K562 (cell line): ENCODE measurements at regions not wholly inside any gene's neighbourhood (a gene's known extent, or its start where the extent isn't known, plus 50 kb on each side); places are given as distances from the start of the nearest gene placed in this dataset.

Experiments used
- BACH1 ChIP-seq: fragments of 200-800 bp; sonication (Bioruptor generic); IDR thresholded peaks from 2 replicates; pipeline ENCODE4 v1.6.1; 2016; ENCODE audit warnings: missing genetic modification characterization, missing compliant biosample characterization
- BMI1 ChIP-seq: fragments of 150-350 bp; IDR thresholded peaks from 2 replicates; pipeline ENCODE4 v1.6.1; 2014; ENCODE audit warnings: low read length
- BRF1 ChIP-seq: IDR thresholded peaks from 3 replicates; pipeline ENCODE4 v1.6.1; 2011; ENCODE audit warnings: borderline replicate concordance, mild to moderate bottlenecking; ENCODE audit not compliant: insufficient read length; ENCODE audit errors: extremely low read depth
- NCOA1 ChIP-seq: fragments of 450-650 bp; IDR thresholded peaks from 2 replicates; pipeline ENCODE4 v1.6.1; 2016; ENCODE audit warnings: low read depth
- NFRKB ChIP-seq: fragments of 450-650 bp; IDR thresholded peaks from 2 replicates; pipeline ENCODE4 v1.6.1; 2016; ENCODE audit warnings: low read depth
- RB1 ChIP-seq: fragments of 450-650 bp; IDR thresholded peaks from 2 replicates; pipeline ENCODE4 v1.6.1; 2017; ENCODE audit warnings: low read depth, mild to moderate bottlenecking
- ZNF24 ChIP-seq: fragments of 450-650 bp; IDR thresholded peaks from 2 replicates; pipeline ENCODE4 v1.6.1; 2016
- ZNF436 ChIP-seq: fragments of 250-450, 450-650 bp; sonication (Bioruptor Pico); formaldehyde crosslinking; IDR thresholded peaks from 2 replicates; pipeline ENCODE4 v1.7.0; 2020; ENCODE audit warnings: mild to moderate bottlenecking
- TF ChIP-seq, protein P1 (sequence below): fragments of 450-650 bp; IDR thresholded peaks from 2 replicates; pipeline ENCODE4 v1.7.0; 2016; ENCODE audit warnings: borderline replicate concordance
- TF ChIP-seq, protein P2 (sequence below): fragments of 450-650 bp; IDR thresholded peaks from 2 replicates; pipeline ENCODE4 v1.6.1; 2016; ENCODE audit warnings: mild to moderate bottlenecking, moderate library complexity
- TF ChIP-seq, protein P3 (sequence below): fragments of 450-650 bp; IDR thresholded peaks from 2 replicates; pipeline ENCODE4 v1.6.1; 2016

DNA sequence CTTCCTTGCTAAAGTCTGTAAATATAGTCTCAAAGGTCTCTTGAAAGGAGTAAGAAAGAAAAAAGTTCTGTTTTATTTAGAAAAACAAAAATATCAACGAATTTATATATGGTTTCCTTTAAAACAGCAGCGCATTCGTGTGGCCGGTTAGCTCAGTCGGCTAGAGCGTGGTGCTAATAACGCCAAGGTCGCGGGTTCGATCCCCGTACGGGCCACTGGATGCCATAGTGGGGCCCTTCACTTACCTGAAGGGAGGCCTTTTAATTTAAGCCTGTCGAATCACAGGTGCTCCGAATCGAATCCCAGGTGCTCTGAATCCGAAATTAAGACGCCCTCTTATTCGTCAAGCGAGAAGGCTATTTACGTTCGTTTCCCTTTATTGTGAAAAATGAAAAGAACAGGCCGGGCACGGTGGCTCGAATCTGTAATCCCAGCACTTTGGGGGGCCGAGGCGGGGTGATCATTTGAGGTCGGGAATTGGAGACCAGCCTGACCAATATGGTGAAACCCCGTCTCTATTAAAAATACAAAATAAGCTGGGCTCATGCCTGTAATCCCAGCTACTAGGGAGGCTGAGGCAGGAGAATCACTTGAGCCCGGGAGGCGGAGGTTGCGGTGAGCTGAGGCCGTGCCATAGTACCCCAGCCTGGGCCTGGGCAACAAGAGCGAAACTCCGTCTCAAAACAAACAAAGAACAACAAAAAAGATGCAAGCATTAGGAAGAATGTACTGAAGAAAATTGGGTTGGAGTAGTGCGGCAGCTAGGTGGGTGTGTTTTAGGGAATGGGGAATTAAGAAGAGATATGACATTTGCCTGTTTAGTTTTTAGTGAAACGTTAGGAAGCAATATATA, 195.8 kb upstream of the ZNF184 start (continued):
- TF ChIP-seq, protein P1, sequence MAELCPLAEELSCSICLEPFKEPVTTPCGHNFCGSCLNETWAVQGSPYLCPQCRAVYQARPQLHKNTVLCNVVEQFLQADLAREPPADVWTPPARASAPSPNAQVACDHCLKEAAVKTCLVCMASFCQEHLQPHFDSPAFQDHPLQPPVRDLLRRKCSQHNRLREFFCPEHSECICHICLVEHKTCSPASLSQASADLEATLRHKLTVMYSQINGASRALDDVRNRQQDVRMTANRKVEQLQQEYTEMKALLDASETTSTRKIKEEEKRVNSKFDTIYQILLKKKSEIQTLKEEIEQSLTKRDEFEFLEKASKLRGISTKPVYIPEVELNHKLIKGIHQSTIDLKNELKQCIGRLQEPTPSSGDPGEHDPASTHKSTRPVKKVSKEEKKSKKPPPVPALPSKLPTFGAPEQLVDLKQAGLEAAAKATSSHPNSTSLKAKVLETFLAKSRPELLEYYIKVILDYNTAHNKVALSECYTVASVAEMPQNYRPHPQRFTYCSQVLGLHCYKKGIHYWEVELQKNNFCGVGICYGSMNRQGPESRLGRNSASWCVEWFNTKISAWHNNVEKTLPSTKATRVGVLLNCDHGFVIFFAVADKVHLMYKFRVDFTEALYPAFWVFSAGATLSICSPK: no peak
- TF ChIP-seq, protein P2, sequence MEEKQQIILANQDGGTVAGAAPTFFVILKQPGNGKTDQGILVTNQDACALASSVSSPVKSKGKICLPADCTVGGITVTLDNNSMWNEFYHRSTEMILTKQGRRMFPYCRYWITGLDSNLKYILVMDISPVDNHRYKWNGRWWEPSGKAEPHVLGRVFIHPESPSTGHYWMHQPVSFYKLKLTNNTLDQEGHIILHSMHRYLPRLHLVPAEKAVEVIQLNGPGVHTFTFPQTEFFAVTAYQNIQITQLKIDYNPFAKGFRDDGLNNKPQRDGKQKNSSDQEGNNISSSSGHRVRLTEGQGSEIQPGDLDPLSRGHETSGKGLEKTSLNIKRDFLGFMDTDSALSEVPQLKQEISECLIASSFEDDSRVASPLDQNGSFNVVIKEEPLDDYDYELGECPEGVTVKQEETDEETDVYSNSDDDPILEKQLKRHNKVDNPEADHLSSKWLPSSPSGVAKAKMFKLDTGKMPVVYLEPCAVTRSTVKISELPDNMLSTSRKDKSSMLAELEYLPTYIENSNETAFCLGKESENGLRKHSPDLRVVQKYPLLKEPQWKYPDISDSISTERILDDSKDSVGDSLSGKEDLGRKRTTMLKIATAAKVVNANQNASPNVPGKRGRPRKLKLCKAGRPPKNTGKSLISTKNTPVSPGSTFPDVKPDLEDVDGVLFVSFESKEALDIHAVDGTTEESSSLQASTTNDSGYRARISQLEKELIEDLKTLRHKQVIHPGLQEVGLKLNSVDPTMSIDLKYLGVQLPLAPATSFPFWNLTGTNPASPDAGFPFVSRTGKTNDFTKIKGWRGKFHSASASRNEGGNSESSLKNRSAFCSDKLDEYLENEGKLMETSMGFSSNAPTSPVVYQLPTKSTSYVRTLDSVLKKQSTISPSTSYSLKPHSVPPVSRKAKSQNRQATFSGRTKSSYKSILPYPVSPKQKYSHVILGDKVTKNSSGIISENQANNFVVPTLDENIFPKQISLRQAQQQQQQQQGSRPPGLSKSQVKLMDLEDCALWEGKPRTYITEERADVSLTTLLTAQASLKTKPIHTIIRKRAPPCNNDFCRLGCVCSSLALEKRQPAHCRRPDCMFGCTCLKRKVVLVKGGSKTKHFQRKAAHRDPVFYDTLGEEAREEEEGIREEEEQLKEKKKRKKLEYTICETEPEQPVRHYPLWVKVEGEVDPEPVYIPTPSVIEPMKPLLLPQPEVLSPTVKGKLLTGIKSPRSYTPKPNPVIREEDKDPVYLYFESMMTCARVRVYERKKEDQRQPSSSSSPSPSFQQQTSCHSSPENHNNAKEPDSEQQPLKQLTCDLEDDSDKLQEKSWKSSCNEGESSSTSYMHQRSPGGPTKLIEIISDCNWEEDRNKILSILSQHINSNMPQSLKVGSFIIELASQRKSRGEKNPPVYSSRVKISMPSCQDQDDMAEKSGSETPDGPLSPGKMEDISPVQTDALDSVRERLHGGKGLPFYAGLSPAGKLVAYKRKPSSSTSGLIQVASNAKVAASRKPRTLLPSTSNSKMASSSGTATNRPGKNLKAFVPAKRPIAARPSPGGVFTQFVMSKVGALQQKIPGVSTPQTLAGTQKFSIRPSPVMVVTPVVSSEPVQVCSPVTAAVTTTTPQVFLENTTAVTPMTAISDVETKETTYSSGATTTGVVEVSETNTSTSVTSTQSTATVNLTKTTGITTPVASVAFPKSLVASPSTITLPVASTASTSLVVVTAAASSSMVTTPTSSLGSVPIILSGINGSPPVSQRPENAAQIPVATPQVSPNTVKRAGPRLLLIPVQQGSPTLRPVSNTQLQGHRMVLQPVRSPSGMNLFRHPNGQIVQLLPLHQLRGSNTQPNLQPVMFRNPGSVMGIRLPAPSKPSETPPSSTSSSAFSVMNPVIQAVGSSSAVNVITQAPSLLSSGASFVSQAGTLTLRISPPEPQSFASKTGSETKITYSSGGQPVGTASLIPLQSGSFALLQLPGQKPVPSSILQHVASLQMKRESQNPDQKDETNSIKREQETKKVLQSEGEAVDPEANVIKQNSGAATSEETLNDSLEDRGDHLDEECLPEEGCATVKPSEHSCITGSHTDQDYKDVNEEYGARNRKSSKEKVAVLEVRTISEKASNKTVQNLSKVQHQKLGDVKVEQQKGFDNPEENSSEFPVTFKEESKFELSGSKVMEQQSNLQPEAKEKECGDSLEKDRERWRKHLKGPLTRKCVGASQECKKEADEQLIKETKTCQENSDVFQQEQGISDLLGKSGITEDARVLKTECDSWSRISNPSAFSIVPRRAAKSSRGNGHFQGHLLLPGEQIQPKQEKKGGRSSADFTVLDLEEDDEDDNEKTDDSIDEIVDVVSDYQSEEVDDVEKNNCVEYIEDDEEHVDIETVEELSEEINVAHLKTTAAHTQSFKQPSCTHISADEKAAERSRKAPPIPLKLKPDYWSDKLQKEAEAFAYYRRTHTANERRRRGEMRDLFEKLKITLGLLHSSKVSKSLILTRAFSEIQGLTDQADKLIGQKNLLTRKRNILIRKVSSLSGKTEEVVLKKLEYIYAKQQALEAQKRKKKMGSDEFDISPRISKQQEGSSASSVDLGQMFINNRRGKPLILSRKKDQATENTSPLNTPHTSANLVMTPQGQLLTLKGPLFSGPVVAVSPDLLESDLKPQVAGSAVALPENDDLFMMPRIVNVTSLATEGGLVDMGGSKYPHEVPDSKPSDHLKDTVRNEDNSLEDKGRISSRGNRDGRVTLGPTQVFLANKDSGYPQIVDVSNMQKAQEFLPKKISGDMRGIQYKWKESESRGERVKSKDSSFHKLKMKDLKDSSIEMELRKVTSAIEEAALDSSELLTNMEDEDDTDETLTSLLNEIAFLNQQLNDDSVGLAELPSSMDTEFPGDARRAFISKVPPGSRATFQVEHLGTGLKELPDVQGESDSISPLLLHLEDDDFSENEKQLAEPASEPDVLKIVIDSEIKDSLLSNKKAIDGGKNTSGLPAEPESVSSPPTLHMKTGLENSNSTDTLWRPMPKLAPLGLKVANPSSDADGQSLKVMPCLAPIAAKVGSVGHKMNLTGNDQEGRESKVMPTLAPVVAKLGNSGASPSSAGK: no peak
- no peak for TF ChIP-seq BACH1 (tag)
- no peak for TF ChIP-seq NFRKB
- TF ChIP-seq ZNF24: peak; percentile 57
- no peak for TF ChIP-seq BRF1
- TF ChIP-seq, protein P3, sequence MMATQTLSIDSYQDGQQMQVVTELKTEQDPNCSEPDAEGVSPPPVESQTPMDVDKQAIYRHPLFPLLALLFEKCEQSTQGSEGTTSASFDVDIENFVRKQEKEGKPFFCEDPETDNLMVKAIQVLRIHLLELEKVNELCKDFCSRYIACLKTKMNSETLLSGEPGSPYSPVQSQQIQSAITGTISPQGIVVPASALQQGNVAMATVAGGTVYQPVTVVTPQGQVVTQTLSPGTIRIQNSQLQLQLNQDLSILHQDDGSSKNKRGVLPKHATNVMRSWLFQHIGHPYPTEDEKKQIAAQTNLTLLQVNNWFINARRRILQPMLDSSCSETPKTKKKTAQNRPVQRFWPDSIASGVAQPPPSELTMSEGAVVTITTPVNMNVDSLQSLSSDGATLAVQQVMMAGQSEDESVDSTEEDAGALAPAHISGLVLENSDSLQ: no peak
- TF ChIP-seq NCOA1: no peak
- TF ChIP-seq BMI1: no peak
- no peak for TF ChIP-seq ZNF436 (CRISPR knock-in tag)
- TF ChIP-seq RB1: peak; percentile 44; the same call in 1 of the 2 replicates
